ENCODE measurements at regions not wholly inside any gene's neighbourhood (a gene's known extent, or its start where the extent isn't known, plus 50 kb on each side); places are given as distances from the start of the nearest gene placed in this dataset.

- ChIA-PET CTCF (no interaction called here), POLR2A (no interaction called here)
- no peak overlapping the region for H3K27ac ChIP-seq (ENCODE audit: low read depth, low read length)
- H3K27me3 ChIP-seq (ENCODE audit: control insufficient read depth, insufficient read depth, low read length): no peaks in the 10 kb centered on the region
- no peak overlapping the region for H3K4me3 ChIP-seq (ENCODE audit: low read depth, low read length)
- TF ChIP-seq CTCF (IDR thresholded peaks at IDR 0.05; ENCODE audit: low read depth, low read length): no peak
- H3K9me3 ChIP-seq (ENCODE audit: control insufficient read depth, insufficient read depth, low read length): peaks cover under 1% of the 10 kb centered on the region
- no peak for DNase-seq (ENCODE audit: low read depth, low spot score)
Measured at GRCh38 chr7:97272237-97272975, 154.9 kb downstream of the SDHAF3 start.

- Histone ChIP-seq H3K27me3 (ENCODE audit: control insufficient read depth, insufficient read depth, low read length) (no peaks in the 10 kb centered on the region), H3K9me3 (ENCODE audit: control insufficient read depth, insufficient read depth, low read length) (no peaks in the 10 kb centered on the region; the same call in 1 of the 2 replicates), H3K4me3 (ENCODE audit: low read depth, low read length) (no peak overlapping the region), H3K27ac (ENCODE audit: low read depth, low read length) (no peak overlapping the region)
- TF ChIP-seq CTCF (IDR thresholded peaks at IDR 0.05; ENCODE audit: low read depth, low read length): no peak
- DNase-seq (ENCODE audit: low read depth, low spot score): no peak
- ChIA-PET CTCF (no interaction called here), POLR2A (no interaction called here)
Measured at GRCh38 chr7:97275475-97275874, 158.0 kb downstream of the SDHAF3 start.

GRCh38 chr7:97280950-97281349, 163.5 kb downstream of the SDHAF3 start:
- H3K27ac ChIP-seq (ENCODE audit: low read depth, low read length): no peak overlapping the region
- no peak overlapping the region for H3K4me3 ChIP-seq (ENCODE audit: low read depth, low read length)
- no peak for TF ChIP-seq CTCF (IDR thresholded peaks at IDR 0.05; ENCODE audit: low read depth, low read length)
- CTCF ChIA-PET: no interaction called here
- H3K9me3 ChIP-seq (ENCODE audit: control insufficient read depth, insufficient read depth, low read length): peaks cover 4% of the 10 kb centered on the region
- H3K27me3 ChIP-seq (ENCODE audit: control insufficient read depth, insufficient read depth, low read length): no peaks in the 10 kb centered on the region
- POLR2A ChIA-PET: no interaction called here
- no peak for DNase-seq (ENCODE audit: low read depth, low spot score)

- no peak for DNase-seq (ENCODE audit: low read depth, low spot score)
- TF ChIP-seq CTCF (IDR thresholded peaks at IDR 0.05; ENCODE audit: low read depth, low read length): no peak
- H3K4me3 ChIP-seq (ENCODE audit: low read depth, low read length): no peak overlapping the region
- no peak overlapping the region for H3K27ac ChIP-seq (ENCODE audit: low read depth, low read length)
- no peaks in the 10 kb centered on the region for H3K27me3 ChIP-seq (ENCODE audit: control insufficient read depth, insufficient read depth, low read length)
- POLR2A ChIA-PET: no interaction called here
- H3K9me3 ChIP-seq (ENCODE audit: control insufficient read depth, insufficient read depth, low read length): peaks cover 9% of the 10 kb centered on the region
- CTCF ChIA-PET: no interaction called here
Measured at GRCh38 chr7:97285348-97285747, 167.8 kb downstream of the SDHAF3 start.

GRCh38 chr7:97293031-97293430, 175.5 kb downstream of the SDHAF3 start:
- no peak for TF ChIP-seq CTCF (IDR thresholded peaks at IDR 0.05; ENCODE audit: low read depth, low read length)
- DNase-seq (ENCODE audit: low read depth, low spot score): no peak
- ChIA-PET POLR2A (no interaction called here), CTCF (no interaction called here)
- no peaks in the 10 kb centered on the region for H3K27me3 ChIP-seq (ENCODE audit: control insufficient read depth, insufficient read depth, low read length)
- no peak overlapping the region for H3K27ac ChIP-seq (ENCODE audit: low read depth, low read length)
- H3K9me3 ChIP-seq (ENCODE audit: control insufficient read depth, insufficient read depth, low read length): peaks cover 16% of the 10 kb centered on the region
- no peak overlapping the region for H3K4me3 ChIP-seq (ENCODE audit: low read depth, low read length)

Data from AG04450 (cell line).